ENCODE measurements at regions not wholly inside any gene's neighbourhood (a gene's known extent, or its start where the extent isn't known, plus 50 kb on each side); places are given as distances from the start of the nearest gene placed in this dataset.

- Mint-ChIP-seq H3K27ac (no peak overlapping the region), H3K27me3 (ENCODE audit: insufficient read depth, low read depth) (peaks cover 3% of the 10 kb centered on the region), H3K9me3 (no peaks in the 10 kb centered on the region), H3K4me1 (no peaks in the 10 kb centered on the region), H3K36me3 (no peaks in the 10 kb centered on the region), H3K4me3 (no peak overlapping the region)
- Histone ChIP-seq H3K27me3 (no peaks in the 10 kb centered on the region), H3K79me2 (ENCODE audit: low read depth) (no peaks in the 10 kb centered on the region), H3F3A (ENCODE audit: low read depth) (no peaks in the 10 kb centered on the region), H4K20me1 (ENCODE audit: low read depth) (no peaks in the 10 kb centered on the region), H3K4me2 (no peak overlapping the region), H3K4me3 (no peak overlapping the region), H3K36me3 (no peaks in the 10 kb centered on the region), H3K4me1 (no peaks in the 10 kb centered on the region), H3K27ac (no peak overlapping the region), H2AFZ (replicated peaks) (no peak overlapping the region), H3K9me3 (ENCODE audit: low read depth) (no peaks in the 10 kb centered on the region), H3K9ac (no peak overlapping the region)
- no peak for TF ChIP-seq CTCF (IDR thresholded peaks at IDR 0.05)
- no peak for TF ChIP-seq EZH2 (IDR thresholded peaks at IDR 0.05)
- TF ChIP-seq EZH2phosphoT487 (IDR thresholded peaks at IDR 0.05): no peak
- DNase-seq (ENCODE audit: low spot score): no peak
Observed at GRCh38 chr1:199794105-199794863, 233.2 kb upstream of the NR5A2 start.

GRCh38 chr1:199799116-199799515 lies 228.4 kb upstream of the NR5A2 start:
- no peaks in the 10 kb centered on the region for H4K20me1 ChIP-seq (ENCODE audit: low read depth)
- Mint-ChIP-seq H3K4me3 (no peak overlapping the region), H3K27me3 (ENCODE audit: insufficient read depth, low read depth) (peaks cover 3% of the 10 kb centered on the region), H3K9me3 (no peaks in the 10 kb centered on the region), H3K4me1 (no peaks in the 10 kb centered on the region), H3K36me3 (no peaks in the 10 kb centered on the region), H3K27ac (no peak overlapping the region)
- H3K4me1 ChIP-seq: peaks cover under 1% of the 10 kb centered on the region
- H2AFZ ChIP-seq (replicated peaks): no peak overlapping the region
- H3K79me2 ChIP-seq (ENCODE audit: low read depth): no peaks in the 10 kb centered on the region
- H3K36me3 ChIP-seq: no peaks in the 10 kb centered on the region
- H3K27me3 ChIP-seq: no peaks in the 10 kb centered on the region
- H3K9ac ChIP-seq: no peak overlapping the region
- H3K4me3 ChIP-seq: no peak overlapping the region
- H3F3A ChIP-seq (ENCODE audit: low read depth): no peaks in the 10 kb centered on the region
- no peak for TF ChIP-seq EZH2phosphoT487 (IDR thresholded peaks at IDR 0.05)
- TF ChIP-seq EZH2 (IDR thresholded peaks at IDR 0.05): no peak
- no peak for TF ChIP-seq CTCF (IDR thresholded peaks at IDR 0.05)
- peak; percentile 40 for DNase-seq (ENCODE audit: low spot score)
- H3K27ac ChIP-seq: no peak overlapping the region
- no peak overlapping the region for H3K4me2 ChIP-seq
- H3K9me3 ChIP-seq (ENCODE audit: low read depth): no peaks in the 10 kb centered on the region

GRCh38 chr1:199804526-199804925 lies 223.0 kb upstream of the NR5A2 start:
- TF ChIP-seq CTCF (IDR thresholded peaks at IDR 0.05) (no peak), EZH2phosphoT487 (IDR thresholded peaks at IDR 0.05) (no peak), EZH2 (IDR thresholded peaks at IDR 0.05) (no peak)

More at GRCh38 chr1:199804526-199804925, 223.0 kb upstream of the NR5A2 start:
- Mint-ChIP-seq H3K27ac (no peak overlapping the region), H3K36me3 (no peaks in the 10 kb centered on the region), H3K27me3 (ENCODE audit: insufficient read depth, low read depth) (no peaks in the 10 kb centered on the region), H3K4me3 (no peak overlapping the region), H3K4me1 (peaks cover 9% of the 10 kb centered on the region), H3K9me3 (peaks cover 2% of the 10 kb centered on the region)
- Histone ChIP-seq H3K4me3 (no peak overlapping the region), H3K4me1 (peaks cover 11% of the 10 kb centered on the region), H3K79me2 (ENCODE audit: low read depth) (no peaks in the 10 kb centered on the region), H3K36me3 (no peaks in the 10 kb centered on the region), H2AFZ (replicated peaks) (no peak overlapping the region), H4K20me1 (ENCODE audit: low read depth) (no peaks in the 10 kb centered on the region), H3K9me3 (ENCODE audit: low read depth) (no peaks in the 10 kb centered on the region), H3F3A (ENCODE audit: low read depth) (no peaks in the 10 kb centered on the region), H3K4me2 (no peak overlapping the region), H3K27ac (no peak overlapping the region), H3K9ac (no peak overlapping the region), H3K27me3 (no peaks in the 10 kb centered on the region)
- no peak for DNase-seq (ENCODE audit: low spot score)

All from neural progenitor cell (in vitro differentiated cells).